ENCODE measurements at regions not wholly inside any gene's neighbourhood (a gene's known extent, or its start where the extent isn't known, plus 50 kb on each side); places are given as distances from the start of the nearest gene placed in this dataset.

DNA sequence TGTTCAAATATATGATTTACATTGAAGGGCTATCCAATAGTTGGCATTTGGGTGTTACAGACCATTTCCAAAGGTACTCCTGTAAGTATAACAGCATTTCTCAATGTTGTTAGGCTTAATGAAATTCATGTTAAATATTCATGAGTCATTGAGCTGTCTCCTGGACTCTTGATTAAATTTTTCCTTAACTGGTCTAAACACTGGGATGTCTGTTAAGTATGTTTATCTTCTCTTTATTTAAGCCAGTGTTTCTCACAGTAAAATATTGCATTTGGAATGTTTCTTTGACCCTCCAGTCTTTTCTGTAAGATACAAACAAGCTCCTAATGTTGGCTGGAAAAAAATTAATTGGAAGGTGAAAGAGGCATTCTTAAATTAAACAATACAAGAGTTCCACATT lies 402.5 kb upstream of the HTR2A start:
- H3K4me3 ChIP-seq (ENCODE audit: low read length in 2 of 2) = no peak overlapping the region
- no peak overlapping the region for H3K4me2 ChIP-seq (ENCODE audit: insufficient read depth, low read length, poor library complexity, severe bottlenecking)
- no peaks in the 10 kb centered on the region for H3K79me1 ChIP-seq (ENCODE audit: low read depth, low read length)
- H2BK120ac ChIP-seq (ENCODE audit: low read depth, low read length) = no peak overlapping the region
- no peak overlapping the region for H3K27ac ChIP-seq (replicated peaks; ENCODE audit: low read length)
- no peaks in the 10 kb centered on the region for H3K4me1 ChIP-seq (ENCODE audit: control insufficient read depth in 2 of 2, insufficient read depth in 1 of 2, low read depth in 1 of 2, low read length in 2 of 2)
- no peak overlapping the region for H3K18ac ChIP-seq (ENCODE audit: low read length)
- DNase-seq (ENCODE audit: low spot score) = no peak
- H2AK5ac ChIP-seq (ENCODE audit: low read depth, low read length) = no peak overlapping the region
- H3K4ac ChIP-seq (ENCODE audit: low read length) = no peak overlapping the region
- no peak overlapping the region for H3K14ac ChIP-seq (ENCODE audit: low read length)
- H3K36me3 ChIP-seq (replicated peaks in 1 of 2; ENCODE audit: control insufficient read depth in 2 of 2, insufficient read depth in 2 of 2, low read length in 2 of 2) = no peaks in the 10 kb centered on the region
- no peak overlapping the region for H3K9ac ChIP-seq (ENCODE audit: low read depth, low read length, poor library complexity)
- H2BK15ac ChIP-seq (ENCODE audit: low read length) = no peak overlapping the region
- H2AFZ ChIP-seq (ENCODE audit: low read length) = no peak overlapping the region
- H2BK5ac ChIP-seq (ENCODE audit: low read length) = no peak overlapping the region
- no peaks in the 10 kb centered on the region for H3K27me3 ChIP-seq (ENCODE audit: control insufficient read depth in 3 of 3, insufficient read depth in 3 of 3, low read depth in 1 of 3, low read length in 3 of 3)
- no peak overlapping the region for H2BK12ac ChIP-seq (ENCODE audit: low read length)
- no peak overlapping the region for H4K91ac ChIP-seq (ENCODE audit: low read depth, low read length, poor library complexity)
- no peaks in the 10 kb centered on the region for H3K9me3 ChIP-seq (replicated peaks in 1 of 2; ENCODE audit: control insufficient read depth in 2 of 2, insufficient read depth in 1 of 2, low read depth in 1 of 2, low read length in 2 of 2)
- H3K23ac ChIP-seq (ENCODE audit: low read depth, low read length, poor library complexity) = no peak overlapping the region
- no peak overlapping the region for H4K8ac ChIP-seq (ENCODE audit: low read depth, low read length)

DNA sequence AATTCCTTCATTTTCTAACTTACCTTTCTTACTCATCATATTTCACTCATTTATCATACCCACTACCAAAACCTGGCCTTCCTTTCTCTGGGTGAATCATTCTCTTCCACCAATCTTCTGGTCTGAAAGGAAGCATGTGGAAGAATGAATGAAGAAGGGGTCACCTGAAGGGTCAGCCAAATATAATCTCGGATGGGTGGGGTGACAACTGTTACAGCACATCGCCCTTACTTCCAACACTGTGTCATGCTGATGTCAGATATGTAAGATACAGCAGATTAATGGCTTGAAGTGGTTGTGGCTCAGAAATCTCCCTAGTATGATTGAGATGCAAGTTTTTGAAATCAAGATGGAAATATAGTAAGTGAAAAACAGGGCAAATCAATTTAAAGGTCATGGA lies 401.7 kb upstream of the HTR2A start:
- Histone ChIP-seq H3K36me3 (replicated peaks in 1 of 2; ENCODE audit: control insufficient read depth in 2 of 2, insufficient read depth in 2 of 2, low read length in 2 of 2) (no peaks in the 10 kb centered on the region), H3K4me1 (ENCODE audit: control insufficient read depth in 2 of 2, insufficient read depth in 1 of 2, low read depth in 1 of 2, low read length in 2 of 2) (no peaks in the 10 kb centered on the region), H3K27ac (replicated peaks; ENCODE audit: low read length) (no peak overlapping the region), H2AK5ac (ENCODE audit: low read depth, low read length) (no peak overlapping the region), H3K79me1 (ENCODE audit: low read depth, low read length) (no peaks in the 10 kb centered on the region), H2AFZ (ENCODE audit: low read length) (no peak overlapping the region), H3K4me3 (ENCODE audit: low read length in 2 of 2) (no peak overlapping the region), H2BK5ac (ENCODE audit: low read length) (no peak overlapping the region), H2BK12ac (ENCODE audit: low read length) (no peak overlapping the region), H3K4me2 (ENCODE audit: insufficient read depth, low read length, poor library complexity, severe bottlenecking) (no peak overlapping the region), H3K23ac (ENCODE audit: low read depth, low read length, poor library complexity) (no peak overlapping the region), H2BK120ac (ENCODE audit: low read depth, low read length) (no peak overlapping the region), H3K4ac (ENCODE audit: low read length) (no peak overlapping the region), H3K27me3 (ENCODE audit: control insufficient read depth in 3 of 3, insufficient read depth in 3 of 3, low read depth in 1 of 3, low read length in 3 of 3) (no peaks in the 10 kb centered on the region), H3K9ac (ENCODE audit: low read depth, low read length, poor library complexity) (no peak overlapping the region), H3K14ac (ENCODE audit: low read length) (no peak overlapping the region), H2BK15ac (ENCODE audit: low read length) (no peak overlapping the region), H4K91ac (ENCODE audit: low read depth, low read length, poor library complexity) (no peak overlapping the region), H3K9me3 (replicated peaks in 1 of 2; ENCODE audit: control insufficient read depth in 2 of 2, insufficient read depth in 1 of 2, low read depth in 1 of 2, low read length in 2 of 2) (no peaks in the 10 kb centered on the region), H4K8ac (ENCODE audit: low read depth, low read length) (no peak overlapping the region), H3K18ac (ENCODE audit: low read length) (no peak overlapping the region)
- WGBS, 2 donors (ENCODE audit: extremely low coverage in 2 of 2, insufficient read length in 2 of 2, insufficient replicate concordance in 1 of 2) = no CpG with 5 or more reads among the region's 2 CpGs
- no peak for DNase-seq (ENCODE audit: low spot score)

DNA sequence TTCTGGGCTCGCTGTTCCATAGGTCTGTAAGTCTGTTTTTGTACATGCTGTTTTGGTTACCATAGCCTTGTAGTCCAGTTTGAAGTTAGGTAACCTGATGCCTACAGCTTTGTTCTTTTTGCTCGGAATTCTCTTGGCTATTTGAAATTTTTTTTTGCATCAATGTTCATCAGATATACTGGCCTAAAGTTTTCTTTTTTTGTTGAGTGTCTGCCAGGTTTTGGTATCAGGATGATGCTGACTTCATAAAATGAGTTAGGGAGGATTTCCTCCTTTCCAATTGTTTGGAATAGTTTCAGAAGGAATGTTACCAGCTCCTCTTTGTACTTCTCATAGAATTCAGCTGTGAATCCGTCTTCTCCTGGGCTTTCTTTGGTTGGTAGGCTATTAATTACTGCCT lies 397.8 kb upstream of the HTR2A start:
- no peak overlapping the region for H2AK5ac ChIP-seq (ENCODE audit: low read depth, low read length)
- DNase-seq (ENCODE audit: low spot score) = no peak
- no peak overlapping the region for H3K4me2 ChIP-seq (ENCODE audit: insufficient read depth, low read length, poor library complexity, severe bottlenecking)
- H3K14ac ChIP-seq (ENCODE audit: low read length) = no peak overlapping the region
- H3K18ac ChIP-seq (ENCODE audit: low read length) = no peak overlapping the region
- no peak overlapping the region for H3K4ac ChIP-seq (ENCODE audit: low read length)
- no peaks in the 10 kb centered on the region for H3K9me3 ChIP-seq (replicated peaks in 1 of 2; ENCODE audit: control insufficient read depth in 2 of 2, insufficient read depth in 1 of 2, low read depth in 1 of 2, low read length in 2 of 2)
- no peak overlapping the region for H4K8ac ChIP-seq (ENCODE audit: low read depth, low read length)
- no peak overlapping the region for H4K91ac ChIP-seq (ENCODE audit: low read depth, low read length, poor library complexity)
- no peak overlapping the region for H2AFZ ChIP-seq (ENCODE audit: low read length)
- no CpG with 5 or more reads among the region's 3 CpGs for WGBS, 2 donors (ENCODE audit: extremely low coverage in 2 of 2, insufficient read length in 2 of 2, insufficient replicate concordance in 1 of 2)
- no peak overlapping the region for H3K9ac ChIP-seq (ENCODE audit: low read depth, low read length, poor library complexity)
- no peak overlapping the region for H2BK12ac ChIP-seq (ENCODE audit: low read length)
- no peaks in the 10 kb centered on the region for H3K4me1 ChIP-seq (ENCODE audit: control insufficient read depth in 2 of 2, insufficient read depth in 1 of 2, low read depth in 1 of 2, low read length in 2 of 2)
- no peaks in the 10 kb centered on the region for H3K79me1 ChIP-seq (ENCODE audit: low read depth, low read length)
- H2BK5ac ChIP-seq (ENCODE audit: low read length) = no peak overlapping the region
- no peaks in the 10 kb centered on the region for H3K27me3 ChIP-seq (ENCODE audit: control insufficient read depth in 3 of 3, insufficient read depth in 3 of 3, low read depth in 1 of 3, low read length in 3 of 3)
- H3K27ac ChIP-seq (replicated peaks; ENCODE audit: low read length) = no peak overlapping the region
- no peak overlapping the region for H2BK15ac ChIP-seq (ENCODE audit: low read length)
- H2BK120ac ChIP-seq (ENCODE audit: low read depth, low read length) = no peak overlapping the region
- H3K36me3 ChIP-seq (replicated peaks in 1 of 2; ENCODE audit: control insufficient read depth in 2 of 2, insufficient read depth in 2 of 2, low read length in 2 of 2) = no peaks in the 10 kb centered on the region
- no peak overlapping the region for H3K4me3 ChIP-seq (ENCODE audit: low read length in 2 of 2)
- H3K23ac ChIP-seq (ENCODE audit: low read depth, low read length, poor library complexity) = no peak overlapping the region

DNA sequence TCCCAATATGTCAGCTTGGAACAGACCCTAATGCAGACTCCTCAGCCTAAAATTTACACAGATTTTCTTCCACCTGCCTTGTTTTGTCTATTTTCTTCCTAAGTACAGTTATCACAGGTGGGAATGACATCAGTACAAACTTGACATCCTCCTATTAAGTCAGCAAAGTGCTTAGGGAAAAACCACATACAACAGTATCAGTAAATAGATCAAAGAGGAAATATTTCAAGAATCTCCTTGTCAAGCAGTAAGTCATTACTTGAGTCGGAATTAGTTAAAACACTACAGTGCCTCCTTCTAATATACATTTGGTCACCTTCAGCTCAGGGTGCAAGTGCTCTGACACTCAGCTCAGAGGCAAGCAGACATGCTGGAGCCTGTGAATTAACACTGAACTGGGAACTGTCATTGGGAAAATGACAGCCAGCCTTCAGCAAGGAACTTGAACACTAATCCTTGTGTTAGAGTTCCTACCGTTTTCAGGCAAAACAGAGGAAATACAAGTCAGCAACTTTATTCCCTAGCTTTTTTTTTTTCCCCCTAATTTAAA lies 394.3 kb upstream of the HTR2A start:
- Histone ChIP-seq H3K4me2 (ENCODE audit: insufficient read depth, low read length, poor library complexity, severe bottlenecking) (no peak overlapping the region), H3K9ac (ENCODE audit: low read depth, low read length, poor library complexity) (no peak overlapping the region), H3K27me3 (ENCODE audit: control insufficient read depth in 3 of 3, insufficient read depth in 3 of 3, low read depth in 1 of 3, low read length in 3 of 3) (no peaks in the 10 kb centered on the region), H2BK12ac (ENCODE audit: low read length) (no peak overlapping the region), H2BK15ac (ENCODE audit: low read length) (no peak overlapping the region), H3K4ac (ENCODE audit: low read length) (no peak overlapping the region), H3K9me3 (replicated peaks in 1 of 2; ENCODE audit: control insufficient read depth in 2 of 2, insufficient read depth in 1 of 2, low read depth in 1 of 2, low read length in 2 of 2) (no peaks in the 10 kb centered on the region), H3K4me1 (ENCODE audit: control insufficient read depth in 2 of 2, insufficient read depth in 1 of 2, low read depth in 1 of 2, low read length in 2 of 2) (no peaks in the 10 kb centered on the region), H2AFZ (ENCODE audit: low read length) (no peak overlapping the region), H3K23ac (ENCODE audit: low read depth, low read length, poor library complexity) (no peak overlapping the region), H4K91ac (ENCODE audit: low read depth, low read length, poor library complexity) (no peak overlapping the region), H3K14ac (ENCODE audit: low read length) (no peak overlapping the region), H3K27ac (replicated peaks; ENCODE audit: low read length) (no peak overlapping the region), H3K79me1 (ENCODE audit: low read depth, low read length) (no peaks in the 10 kb centered on the region), H3K4me3 (ENCODE audit: low read length in 2 of 2) (no peak overlapping the region), H2BK120ac (ENCODE audit: low read depth, low read length) (no peak overlapping the region), H4K8ac (ENCODE audit: low read depth, low read length) (no peak overlapping the region), H3K36me3 (replicated peaks in 1 of 2; ENCODE audit: control insufficient read depth in 2 of 2, insufficient read depth in 2 of 2, low read length in 2 of 2) (no peaks in the 10 kb centered on the region), H2AK5ac (ENCODE audit: low read depth, low read length) (no peak overlapping the region), H3K18ac (ENCODE audit: low read length) (no peak overlapping the region), H2BK5ac (ENCODE audit: low read length) (no peak overlapping the region)
- WGBS, 2 donors (ENCODE audit: extremely low coverage in 2 of 2, insufficient read length in 2 of 2, insufficient replicate concordance in 1 of 2) = no CpG with 5 or more reads among the region's 2 CpGs
- DNase-seq (ENCODE audit: low spot score) = no peak
